HT1080 (cell line): ENCODE measurements at regions not wholly inside any gene's neighbourhood (a gene's known extent, or its start where the extent isn't known, plus 50 kb on each side); places are given as distances from the start of the nearest gene placed in this dataset.

ENCODE experiments used
- DNase-seq: peaks from one replicate; pipeline ENCODE4 v3.0.0-alpha.2; 2015; ENCODE audit warnings: low read depth

DNA sequence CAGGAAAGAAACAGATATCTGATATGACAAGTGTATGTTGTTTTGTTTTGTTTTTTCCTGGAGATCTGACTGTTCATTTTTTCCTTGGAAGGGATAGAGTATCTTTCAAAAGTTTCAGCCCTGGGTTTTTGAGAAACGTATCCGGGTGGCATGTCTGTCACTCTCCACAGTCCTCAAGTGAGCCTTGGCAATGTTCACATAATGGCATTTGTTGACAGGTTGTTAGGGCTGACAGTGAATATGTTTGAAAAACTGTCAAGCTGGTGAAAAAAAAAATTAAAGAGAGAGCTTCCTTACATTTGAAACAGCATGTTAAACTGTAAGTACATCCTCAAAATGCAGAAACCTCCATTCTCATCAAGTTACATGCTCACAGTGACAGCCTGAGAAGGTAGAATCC lies 113.0 kb upstream of the DYNLRB2 start:
- no peak for DNase-seq

DNA sequence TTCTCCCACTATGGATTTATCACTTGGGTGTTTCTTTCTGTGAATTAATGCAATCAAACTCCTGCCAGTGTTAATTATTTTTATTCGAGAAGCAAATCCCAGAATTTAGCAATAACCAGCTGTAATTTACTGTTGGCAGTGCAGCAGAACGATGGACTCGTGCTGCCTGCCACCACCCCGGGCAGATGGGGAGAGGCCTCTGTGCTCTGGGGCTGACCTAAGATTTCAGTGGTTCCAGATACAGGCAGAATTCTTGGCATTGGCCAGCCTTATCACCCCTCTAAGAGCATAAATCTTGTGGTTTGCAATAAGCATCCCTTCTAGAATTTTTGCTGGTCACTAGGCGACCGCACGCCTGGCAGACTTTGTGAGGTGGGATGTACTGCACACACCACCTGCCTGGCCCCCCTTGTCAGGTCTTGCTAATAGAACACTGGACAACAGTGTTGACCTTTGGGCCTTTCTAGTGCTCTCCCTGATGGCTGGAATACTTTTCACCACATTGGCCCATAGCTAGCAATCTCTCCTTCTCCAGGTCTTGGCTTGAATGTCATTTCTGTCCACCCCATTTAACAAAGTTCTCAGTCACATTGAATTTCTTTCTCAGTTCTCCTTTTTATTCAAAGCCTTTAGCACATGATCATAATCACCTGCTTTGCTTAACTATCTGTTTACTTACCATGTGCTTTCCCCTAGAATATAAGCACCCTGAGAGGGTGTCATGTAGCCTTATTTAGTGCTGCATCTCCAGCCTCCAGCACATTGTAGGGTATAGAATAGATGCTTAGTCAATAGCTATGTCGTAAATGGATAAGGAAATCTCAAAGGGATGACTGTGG lies 122.1 kb upstream of the DYNLRB2 start:
- no peak for DNase-seq

DNA sequence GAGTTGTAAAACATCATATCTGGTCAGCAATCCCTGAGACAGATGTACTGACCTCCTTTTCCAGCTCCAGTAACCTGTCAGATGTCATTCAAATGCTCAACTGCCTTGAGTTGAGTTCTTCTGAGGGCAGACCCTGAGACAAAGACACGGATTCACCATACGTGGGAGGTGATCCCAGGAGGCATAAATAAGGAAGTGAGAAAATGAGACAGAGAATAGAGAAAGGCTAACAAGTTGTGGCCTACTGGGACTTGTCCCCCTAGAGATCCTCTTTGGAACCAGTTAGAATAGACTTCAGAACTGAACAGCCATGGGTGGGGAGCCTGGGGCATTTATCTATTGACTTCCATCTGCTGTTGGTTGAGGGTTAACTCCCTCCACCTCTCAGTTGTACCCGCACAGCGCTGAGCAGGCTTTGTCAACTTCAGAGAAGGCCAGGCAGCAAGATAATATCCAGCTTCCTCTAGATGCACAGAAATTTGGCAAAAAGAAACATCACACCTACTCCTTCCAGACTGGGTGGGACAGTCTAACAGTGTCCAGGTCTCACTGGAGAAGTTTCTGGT lies 123.0 kb upstream of the DYNLRB2 start:
- DNase-seq: no peak

DNA sequence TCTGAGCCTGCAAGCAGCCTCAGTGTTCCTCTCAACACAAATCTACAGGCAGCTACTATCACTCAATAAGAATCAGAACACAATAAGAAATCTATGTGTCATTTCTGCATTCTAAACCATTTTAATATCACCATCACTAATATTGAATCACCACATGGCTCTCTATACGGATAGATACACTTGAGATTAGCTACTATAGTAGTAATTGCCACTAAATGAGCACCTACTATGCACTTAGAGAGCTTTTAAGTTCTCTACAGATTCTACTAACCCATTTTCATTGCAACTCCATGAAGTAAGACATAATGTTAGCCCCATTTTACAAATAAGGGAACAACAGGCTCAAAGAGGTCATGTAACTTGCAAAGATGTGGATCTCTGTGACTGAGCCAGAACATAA lies 132.8 kb upstream of the DYNLRB2 start:
- no peak for DNase-seq

DNA sequence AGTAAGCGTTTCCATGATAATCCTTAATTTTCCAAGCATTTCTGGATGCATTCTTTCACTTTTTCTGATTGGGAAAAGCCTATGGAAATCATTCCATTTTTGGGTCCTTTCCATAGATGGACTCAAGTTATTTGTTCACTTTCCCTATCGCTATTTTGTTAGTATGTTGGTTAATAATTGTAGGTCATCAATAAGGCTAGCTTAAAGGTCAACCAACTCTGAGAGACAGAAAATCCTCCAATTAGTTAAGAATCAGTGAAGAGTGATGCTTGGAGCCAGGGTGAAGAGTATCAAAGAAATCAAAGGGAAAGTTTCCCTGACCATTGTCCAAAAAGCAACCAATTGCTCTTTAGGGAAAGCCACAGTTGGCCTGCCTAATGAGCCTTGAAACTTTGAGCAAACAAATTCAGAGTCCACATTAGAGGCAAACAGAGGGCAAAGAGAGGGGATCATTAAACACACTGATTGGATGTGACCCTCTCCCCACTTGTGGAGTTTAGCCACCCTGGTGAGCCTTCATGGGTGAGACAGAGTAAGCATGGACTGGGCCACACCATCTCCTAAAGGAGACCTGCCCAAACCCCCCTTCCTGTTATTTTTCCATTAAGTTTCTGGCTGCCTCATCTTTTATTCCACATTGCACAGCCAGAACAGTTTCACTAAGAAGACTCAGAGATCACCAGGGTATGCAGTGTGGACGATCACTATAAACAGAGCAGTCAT lies 133.4 kb upstream of the DYNLRB2 start:
- DNase-seq: no peak

DNA sequence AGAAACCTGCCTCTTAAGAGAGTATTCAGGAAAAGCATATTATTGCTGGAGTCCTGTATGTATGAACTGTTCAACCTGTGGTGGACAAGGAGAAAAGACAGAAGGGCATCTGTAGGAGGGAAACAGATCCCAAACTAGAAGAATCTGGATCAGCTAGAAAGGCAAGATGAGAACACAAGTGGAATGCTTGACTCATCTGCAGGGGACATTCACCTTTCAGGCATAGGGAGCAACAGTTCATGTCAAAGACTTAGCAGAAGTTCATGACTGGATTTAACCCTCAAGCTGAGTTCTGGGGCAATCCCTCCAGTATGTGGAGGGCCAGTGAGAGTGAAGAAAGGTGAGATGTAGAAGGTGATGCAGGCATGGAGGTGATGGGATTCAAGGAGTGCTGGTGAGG lies 135.9 kb upstream of the DYNLRB2 start:
- DNase-seq: no peak

DNA sequence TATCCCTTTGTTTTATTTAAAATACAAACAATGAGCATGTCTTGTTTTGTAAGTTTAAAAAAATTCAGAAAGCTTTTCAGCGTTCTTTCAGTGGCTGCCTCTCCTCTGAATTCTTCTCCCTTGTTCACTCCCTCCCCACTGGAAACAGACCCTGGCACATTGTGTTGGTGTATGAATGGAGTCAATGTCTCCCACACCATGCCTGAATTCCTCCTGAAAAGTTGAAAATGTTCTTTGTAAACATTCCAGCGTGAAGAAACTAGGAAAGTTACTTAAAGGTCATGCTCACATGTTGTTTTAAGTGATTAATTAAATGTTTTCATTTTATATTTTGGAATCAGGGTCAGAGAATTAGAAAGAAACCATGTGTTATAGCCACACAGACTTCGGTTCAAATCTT lies 136.9 kb upstream of the DYNLRB2 start:
- no peak for DNase-seq

DNA sequence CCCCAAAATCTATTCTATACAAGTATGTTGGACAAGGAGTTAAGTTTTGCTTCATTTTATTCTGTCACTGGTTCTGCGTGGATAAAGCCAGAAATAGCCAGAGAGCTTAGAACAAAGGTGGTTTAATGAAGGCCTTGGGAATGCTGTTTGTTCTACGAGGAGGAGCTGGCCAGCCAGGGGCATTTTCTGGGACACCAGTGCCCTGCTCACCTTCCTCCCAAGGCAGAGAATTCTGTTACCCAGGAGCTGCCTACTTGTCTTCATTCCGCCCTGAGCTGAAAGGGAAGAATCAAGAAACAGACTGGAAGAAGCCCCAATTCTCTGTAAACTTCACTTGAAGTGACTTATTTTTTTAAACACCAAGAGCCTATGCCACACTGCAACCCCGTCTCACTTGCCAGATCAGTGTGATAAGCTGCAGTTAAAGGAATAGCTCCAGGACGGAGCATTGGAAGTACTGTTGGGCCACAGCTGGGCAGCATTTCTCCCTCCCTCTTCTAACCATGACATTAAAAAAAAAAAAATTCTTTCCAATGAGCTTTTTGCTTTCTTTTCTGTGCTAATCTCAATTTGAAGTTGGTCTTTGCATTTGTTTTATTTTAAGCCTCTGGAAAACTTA lies 149.8 kb upstream of the DYNLRB2 start:
- no peak for DNase-seq

DNA sequence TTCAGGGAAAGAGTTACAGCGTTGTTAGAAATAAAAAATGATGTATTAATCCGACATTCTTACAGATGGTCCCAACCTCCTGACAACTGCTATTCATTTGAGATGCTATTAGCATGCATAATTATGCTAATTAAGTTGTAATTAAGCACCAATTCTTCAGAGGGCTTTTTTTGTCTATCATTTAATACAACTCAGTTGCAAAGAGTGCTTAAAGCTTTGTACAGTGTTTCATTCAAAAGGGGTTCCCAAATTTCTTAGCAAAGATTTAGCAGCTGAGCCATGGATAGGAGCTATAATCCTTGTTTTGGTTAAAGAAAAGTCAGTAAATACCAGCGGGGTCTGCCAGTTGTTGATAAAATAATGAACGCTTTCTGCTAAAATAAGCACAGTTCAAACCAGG lies 150.7 kb upstream of the DYNLRB2 start:
- no peak for DNase-seq

DNA sequence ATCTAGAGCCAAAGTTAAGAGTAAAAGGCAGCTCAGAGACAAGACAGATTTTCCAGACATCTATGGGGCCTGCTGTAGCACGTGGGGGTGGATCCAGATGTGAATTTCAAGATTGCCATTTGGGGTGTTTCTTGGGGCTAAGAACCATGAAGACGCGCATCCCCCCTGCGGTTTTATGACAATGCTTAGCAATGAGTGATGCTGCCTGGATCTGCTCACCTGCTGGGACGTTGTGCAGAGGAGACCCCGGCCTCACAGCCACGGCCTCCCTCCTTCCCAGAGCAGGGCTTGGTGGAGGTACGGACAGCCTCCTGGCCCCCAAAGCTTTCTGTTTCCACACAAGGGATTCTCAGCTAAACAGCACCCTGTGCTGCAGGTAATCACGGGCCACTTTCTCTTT lies 151.5 kb upstream of the DYNLRB2 start:
- no peak for DNase-seq

DNA sequence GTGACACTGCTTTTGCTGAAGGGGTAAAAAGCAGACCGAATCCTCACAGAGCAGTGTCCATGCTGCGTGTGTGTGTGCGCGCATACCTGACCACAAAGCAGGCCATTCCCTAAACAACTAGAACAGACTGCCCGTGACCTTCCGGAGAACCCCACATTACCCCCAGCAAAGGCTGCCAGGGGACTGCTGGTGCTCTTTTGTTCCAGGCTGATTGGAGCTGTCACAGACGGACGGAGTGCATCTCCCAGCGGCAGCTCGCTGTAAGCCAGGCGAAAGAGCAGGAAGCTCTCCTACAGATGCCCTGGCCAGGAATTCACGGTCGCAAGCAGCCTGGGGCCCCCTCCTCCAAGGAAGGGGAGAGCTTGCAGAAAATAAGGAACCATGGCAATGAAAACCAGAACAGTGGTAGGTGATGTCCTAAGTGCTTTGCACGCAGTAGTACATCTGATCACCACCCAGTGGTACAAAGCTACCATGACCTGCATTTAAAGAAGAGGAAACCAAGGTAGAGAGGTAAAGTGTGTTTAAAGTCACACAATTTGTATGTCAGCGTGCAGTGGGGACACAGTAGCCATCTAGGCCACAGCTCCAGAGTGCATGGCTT lies 153.4 kb upstream of the DYNLRB2 start:
- DNase-seq: no peak

DNA sequence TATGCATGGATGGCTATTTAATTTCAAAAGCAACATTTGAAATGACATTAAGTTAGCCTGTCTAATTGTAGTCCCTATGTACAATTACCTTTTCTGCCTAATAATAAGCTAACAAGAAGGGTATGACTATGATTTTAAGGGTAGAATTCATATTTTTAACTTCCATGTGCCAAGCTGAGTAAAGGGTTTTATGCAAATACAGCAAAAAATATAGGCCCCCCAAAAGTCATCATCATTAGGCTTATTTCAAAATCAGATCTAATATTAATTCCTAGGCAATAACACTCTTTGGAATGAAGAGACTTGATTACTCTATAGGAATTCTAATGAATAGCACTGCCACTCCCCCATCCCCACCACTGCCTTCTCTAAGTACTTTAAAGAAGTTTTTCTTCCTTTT lies 155.9 kb upstream of the DYNLRB2 start:
- no peak for DNase-seq

DNA sequence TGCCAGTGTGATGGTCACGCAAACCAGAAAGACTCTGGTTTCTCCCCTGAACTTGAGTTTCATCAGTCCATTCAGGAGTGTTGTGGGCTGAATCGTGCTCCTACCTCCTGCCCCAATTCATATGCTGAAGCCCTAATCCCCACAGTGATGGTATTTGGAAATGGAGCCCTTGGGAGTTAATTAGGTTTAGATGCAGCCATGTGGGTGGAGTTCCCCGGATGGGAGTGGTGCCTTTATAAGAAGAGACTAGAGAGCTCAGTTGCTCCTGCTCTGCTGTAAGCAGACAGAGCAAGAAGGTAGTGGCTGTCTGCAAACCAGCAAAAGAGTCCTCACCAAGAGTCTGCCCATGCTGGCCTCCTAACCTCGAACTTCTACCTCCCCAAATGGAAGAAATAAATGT lies 160.3 kb upstream of the DYNLRB2 start:
- DNase-seq: no peak

DNA sequence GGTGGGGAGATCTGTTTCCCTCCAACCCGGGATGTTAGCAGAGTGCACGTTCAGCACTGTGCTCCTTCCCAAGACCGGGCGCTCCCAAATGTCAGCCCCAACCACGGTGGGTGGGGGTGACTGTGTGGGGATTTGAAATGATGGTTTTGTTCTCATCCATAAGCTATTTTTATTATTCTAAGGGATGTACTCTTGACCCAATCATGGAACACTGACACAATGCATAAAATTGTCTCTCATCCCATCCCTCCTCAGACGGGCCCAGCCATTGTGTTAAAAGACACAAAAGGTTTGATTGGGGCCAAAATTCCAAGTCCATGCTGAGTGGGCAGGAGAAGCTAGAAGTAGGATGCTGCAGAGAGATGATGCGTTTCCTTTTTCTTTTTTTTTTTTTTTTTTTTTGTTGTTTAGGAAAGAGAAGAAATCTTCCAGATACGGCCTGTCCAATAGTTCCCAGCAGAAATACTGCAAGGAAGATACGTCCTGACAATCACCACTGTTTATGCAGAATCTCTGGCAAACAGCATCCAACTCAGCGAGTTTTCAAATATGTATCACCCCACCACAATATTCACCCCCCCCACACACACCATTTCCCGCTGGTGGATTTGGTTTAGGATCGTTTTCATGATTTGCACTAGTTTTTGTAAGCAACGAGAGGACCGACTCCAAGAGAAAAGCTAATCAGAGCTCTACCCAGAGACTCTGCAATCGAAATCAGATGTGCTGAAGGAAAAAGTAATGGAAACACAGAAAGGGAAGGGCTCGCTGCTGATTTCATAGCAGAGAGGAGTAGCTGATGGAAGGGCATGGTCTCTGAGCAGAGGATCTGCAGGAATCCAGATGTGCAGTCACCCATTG lies 163.5 kb upstream of the DYNLRB2 start:
- no peak for DNase-seq

DNA sequence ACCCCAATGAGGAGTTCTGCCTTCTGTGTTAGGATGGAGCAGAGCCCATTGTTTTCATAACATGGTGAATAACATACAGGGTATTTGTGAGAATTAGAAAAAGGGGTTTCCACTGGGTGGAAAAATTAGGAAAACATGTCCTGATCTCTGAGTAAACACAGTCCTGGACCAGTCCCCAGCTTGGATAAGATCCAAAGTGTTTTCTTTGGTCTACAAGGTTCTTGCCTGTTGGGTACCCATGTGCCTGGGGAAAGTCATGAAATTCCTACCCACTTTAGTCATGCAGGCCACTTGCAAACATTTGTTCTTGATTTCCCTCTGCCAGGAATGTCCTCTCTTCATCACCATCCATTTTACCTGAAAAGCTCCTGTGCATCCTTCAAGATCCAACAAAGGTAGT lies 164.8 kb upstream of the DYNLRB2 start:
- DNase-seq: no peak

DNA sequence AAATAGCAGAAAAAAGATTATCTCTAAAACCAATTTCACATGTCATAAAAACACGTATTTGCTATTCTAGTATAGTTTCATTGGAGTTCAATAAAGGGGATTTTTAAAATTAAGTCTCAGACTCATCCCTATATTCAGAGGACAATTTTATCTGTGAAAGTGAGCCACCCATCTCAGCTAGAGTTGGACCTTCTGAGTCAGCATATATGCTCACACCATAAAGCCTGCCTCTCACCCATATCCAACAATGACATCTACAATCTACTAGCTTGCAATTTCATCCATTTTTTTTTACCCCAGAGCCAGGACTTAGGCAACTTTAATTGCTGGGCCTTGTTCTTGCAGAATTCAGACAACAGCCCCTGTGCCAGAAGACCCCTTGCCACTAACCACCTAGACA lies 165.3 kb upstream of the DYNLRB2 start:
- DNase-seq: no peak

DNA sequence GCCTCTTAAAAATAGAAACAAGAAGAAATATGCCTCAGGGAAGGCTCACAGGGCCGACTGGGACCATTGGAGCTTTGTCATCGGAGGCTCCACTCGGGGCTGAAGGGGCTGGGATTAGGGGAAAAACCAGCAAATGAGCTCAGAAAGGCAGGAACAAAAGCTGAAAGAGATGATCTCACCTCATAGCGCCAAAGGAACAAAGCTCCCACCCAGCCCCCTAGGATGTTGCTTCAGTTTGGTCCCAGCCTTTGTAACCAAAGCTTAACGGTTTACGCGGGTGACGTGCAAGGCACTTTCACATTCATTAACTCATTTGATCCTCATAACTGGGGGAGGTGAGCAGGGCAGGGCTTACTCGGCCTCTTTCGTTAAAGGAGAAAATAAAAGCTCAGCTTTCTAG lies 168.5 kb upstream of the DYNLRB2 start:
- no peak for DNase-seq

DNA sequence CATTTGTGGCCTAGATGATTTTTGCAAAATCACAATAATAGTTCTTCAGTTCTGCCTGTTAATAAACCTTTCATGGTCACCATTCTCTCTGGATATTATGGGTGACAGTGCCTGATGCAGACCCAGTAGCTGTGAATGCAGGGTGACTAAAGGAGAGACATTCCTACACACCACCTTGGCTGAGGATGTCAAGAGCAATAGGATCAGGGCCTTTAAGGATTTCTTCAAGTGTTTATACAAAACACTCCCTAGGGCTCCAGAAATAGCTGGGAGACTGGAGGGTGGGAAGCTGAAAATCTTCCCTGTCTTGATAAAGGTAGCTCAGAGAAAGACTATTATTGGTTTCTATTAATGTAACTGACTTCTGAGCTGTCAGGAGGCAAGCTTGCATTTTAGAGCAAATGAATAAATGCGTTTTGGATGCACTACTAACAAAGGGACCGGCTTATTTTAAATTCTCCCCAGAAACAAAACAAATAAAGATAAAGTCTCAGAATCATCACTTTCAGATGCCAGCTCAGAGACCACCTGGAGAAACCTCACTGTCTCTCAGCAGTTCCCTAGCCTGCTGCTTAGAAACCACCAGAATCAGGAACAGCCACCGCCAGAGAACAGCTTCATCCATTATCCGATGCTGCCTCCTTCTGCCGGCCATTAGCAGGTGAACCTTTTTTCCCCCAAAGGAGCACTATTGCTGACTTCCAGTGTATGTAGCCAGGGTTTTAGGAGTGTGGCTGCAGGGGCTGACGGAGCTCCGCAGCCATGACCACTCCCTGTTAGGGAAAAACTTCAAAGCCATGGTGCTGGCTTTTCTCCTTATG lies 171.4 kb upstream of the DYNLRB2 start:
- peak; percentile 54 for DNase-seq

DNA sequence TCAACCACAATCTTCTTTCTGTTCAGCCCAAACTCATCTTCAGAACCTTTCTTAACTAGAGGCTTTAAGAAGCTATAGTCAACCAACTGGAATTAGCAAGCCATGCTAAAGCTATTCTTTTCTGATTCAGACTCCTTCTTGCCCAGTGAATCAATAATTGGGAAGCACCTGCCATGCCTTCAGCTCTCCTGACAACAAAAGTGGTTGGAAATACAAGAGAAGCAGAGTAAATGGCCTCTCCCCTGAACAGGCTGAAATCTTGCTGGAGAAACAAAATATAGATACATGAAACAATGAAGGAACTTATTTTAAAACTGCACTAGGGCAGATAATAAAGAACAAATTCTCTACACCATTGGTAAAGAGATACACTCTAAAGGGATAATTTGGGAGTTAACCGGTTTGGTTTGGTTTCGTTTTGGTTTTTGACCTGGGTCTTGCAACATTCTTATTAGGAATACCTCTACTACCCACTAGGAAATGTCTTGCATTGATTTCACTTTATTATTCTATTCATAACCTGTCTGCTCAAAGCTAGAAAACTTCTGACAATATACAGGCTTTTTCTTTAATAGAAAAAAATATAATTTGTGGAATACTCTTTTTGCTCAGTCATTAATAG lies 173.6 kb upstream of the DYNLRB2 start:
- DNase-seq: no peak

DNA sequence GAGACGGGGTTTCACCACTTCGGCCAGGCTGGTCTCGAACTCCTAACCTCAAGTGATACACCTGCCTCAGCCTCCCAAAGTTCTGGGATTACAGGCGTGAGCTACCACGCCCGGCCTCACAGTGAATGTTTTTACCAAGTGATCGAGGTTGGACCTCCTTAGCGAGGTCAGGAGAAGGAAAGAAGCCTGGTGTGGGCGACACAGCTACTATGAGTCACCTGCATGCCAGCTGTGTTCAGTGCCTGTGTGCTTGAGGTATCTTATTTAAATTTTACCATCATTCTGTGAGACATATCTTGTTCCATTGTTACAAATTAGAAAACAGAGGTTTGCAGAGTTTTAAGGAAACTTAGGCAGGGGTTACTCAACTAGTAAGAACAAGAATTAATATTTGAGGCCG lies 174.8 kb upstream of the DYNLRB2 start:
- DNase-seq: peak; percentile 32
